Progenitor cell of endocrine pancreas (in vitro differentiated cells): ENCODE measurements at regions not wholly inside any gene's neighbourhood (a gene's known extent, or its start where the extent isn't known, plus 50 kb on each side); places are given as distances from the start of the nearest gene placed in this dataset.

ENCODE experiments used
- DNase-seq: peaks from one replicate; pipeline ENCODE4 v3.0.0; 2021; ENCODE audit warnings: low spot score; ENCODE audit not compliant: unreplicated experiment
- H3K27ac Mint-ChIP-seq: 2 replicates; pipeline ENCODE4 v1.8.0; 2021; ENCODE audit warnings: mild to moderate bottlenecking, moderate library complexity, mixed read lengths
- H3K27me3 Mint-ChIP-seq: 2 replicates; pipeline ENCODE4 v1.8.0; 2021; ENCODE audit warnings: mixed read lengths
- H3K36me3 Mint-ChIP-seq: 2 replicates; pipeline ENCODE4 v1.8.0; 2022; ENCODE audit warnings: mixed read lengths; ENCODE audit not compliant: insufficient read depth
- H3K4me1 Mint-ChIP-seq: 2 replicates; pipeline ENCODE4 v1.8.0; 2021; ENCODE audit warnings: low read depth, mixed read lengths
- H3K4me3 Mint-ChIP-seq: 2 replicates; pipeline ENCODE4 v1.8.0; 2021; ENCODE audit warnings: low read depth, mild to moderate bottlenecking, moderate library complexity, mixed read lengths
- H3K9me3 Mint-ChIP-seq: 2 replicates; pipeline ENCODE4 v1.8.0; 2021; ENCODE audit warnings: low read depth, mixed read lengths
- TF ChIP-seq, protein P1 (sequence below): fragments of 200-600 bp; sonication (generic); IDR thresholded peaks from one replicate; pipeline ENCODE4 v1.5.0; 2021; ENCODE audit warnings: antibody characterized with exemption, mild to moderate bottlenecking; ENCODE audit not compliant: unreplicated experiment

DNA sequence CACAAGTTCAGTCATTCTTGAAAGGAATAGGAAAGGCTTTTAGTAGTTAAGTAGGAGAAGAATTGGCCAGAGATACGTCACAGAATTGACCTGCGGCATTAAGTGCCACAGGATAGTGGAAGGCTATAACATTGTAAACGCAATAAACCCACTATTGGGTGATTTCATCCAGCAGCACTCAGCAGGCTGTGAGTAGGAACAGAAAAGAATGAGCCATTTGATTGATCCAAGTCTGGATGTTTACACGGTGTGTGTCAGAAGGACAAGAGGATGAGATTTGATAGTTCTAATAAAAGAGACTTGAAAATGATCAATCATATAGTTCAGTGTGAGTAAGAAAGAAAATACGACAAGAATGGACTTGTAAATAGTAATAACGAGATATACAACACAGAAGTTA lies 110.0 kb upstream of the MTAP start:
- Mint-ChIP-seq H3K36me3 (peaks cover 2% of the 10 kb centered on the region), H3K9me3 (peaks cover 3% of the 10 kb centered on the region), H3K4me1 (peaks cover 4% of the 10 kb centered on the region), H3K27me3 (no peaks in the 10 kb centered on the region), H3K27ac (no peak overlapping the region), H3K4me3 (no peak overlapping the region)
- TF ChIP-seq, protein P1, sequence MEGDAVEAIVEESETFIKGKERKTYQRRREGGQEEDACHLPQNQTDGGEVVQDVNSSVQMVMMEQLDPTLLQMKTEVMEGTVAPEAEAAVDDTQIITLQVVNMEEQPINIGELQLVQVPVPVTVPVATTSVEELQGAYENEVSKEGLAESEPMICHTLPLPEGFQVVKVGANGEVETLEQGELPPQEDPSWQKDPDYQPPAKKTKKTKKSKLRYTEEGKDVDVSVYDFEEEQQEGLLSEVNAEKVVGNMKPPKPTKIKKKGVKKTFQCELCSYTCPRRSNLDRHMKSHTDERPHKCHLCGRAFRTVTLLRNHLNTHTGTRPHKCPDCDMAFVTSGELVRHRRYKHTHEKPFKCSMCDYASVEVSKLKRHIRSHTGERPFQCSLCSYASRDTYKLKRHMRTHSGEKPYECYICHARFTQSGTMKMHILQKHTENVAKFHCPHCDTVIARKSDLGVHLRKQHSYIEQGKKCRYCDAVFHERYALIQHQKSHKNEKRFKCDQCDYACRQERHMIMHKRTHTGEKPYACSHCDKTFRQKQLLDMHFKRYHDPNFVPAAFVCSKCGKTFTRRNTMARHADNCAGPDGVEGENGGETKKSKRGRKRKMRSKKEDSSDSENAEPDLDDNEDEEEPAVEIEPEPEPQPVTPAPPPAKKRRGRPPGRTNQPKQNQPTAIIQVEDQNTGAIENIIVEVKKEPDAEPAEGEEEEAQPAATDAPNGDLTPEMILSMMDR, result no peak
- DNase-seq, result no peak

GRCh38 chr9:21694424-21694823 lies 108.0 kb upstream of the MTAP start:
- no peak for DNase-seq
- no peak overlapping the region for H3K27ac Mint-ChIP-seq
- no peak overlapping the region for H3K4me3 Mint-ChIP-seq
- H3K27me3 Mint-ChIP-seq, result no peaks in the 10 kb centered on the region
- TF ChIP-seq, protein P1, result no peak
- peaks cover 3% of the 10 kb centered on the region for H3K9me3 Mint-ChIP-seq
- peaks cover 2% of the 10 kb centered on the region for H3K36me3 Mint-ChIP-seq
- H3K4me1 Mint-ChIP-seq, result peaks cover 4% of the 10 kb centered on the region

GRCh38 chr9:21695443-21695842 lies 107.0 kb upstream of the MTAP start:
- Mint-ChIP-seq H3K4me1 (peaks cover 4% of the 10 kb centered on the region), H3K9me3 (peaks cover 3% of the 10 kb centered on the region), H3K36me3 (peaks cover 2% of the 10 kb centered on the region), H3K27ac (no peak overlapping the region), H3K4me3 (no peak overlapping the region), H3K27me3 (no peaks in the 10 kb centered on the region)
- no peak for DNase-seq
- TF ChIP-seq, protein P1, result no peak

- Mint-ChIP-seq H3K27ac (no peak overlapping the region), H3K9me3 (peaks cover 3% of the 10 kb centered on the region), H3K4me1 (peaks cover 4% of the 10 kb centered on the region), H3K4me3 (no peak overlapping the region), H3K27me3 (no peaks in the 10 kb centered on the region), H3K36me3 (peaks cover 2% of the 10 kb centered on the region)
- no peak for DNase-seq
- TF ChIP-seq, protein P1, result no peak
Measured at GRCh38 chr9:21695874-21696341, 106.5 kb upstream of the MTAP start.

DNA sequence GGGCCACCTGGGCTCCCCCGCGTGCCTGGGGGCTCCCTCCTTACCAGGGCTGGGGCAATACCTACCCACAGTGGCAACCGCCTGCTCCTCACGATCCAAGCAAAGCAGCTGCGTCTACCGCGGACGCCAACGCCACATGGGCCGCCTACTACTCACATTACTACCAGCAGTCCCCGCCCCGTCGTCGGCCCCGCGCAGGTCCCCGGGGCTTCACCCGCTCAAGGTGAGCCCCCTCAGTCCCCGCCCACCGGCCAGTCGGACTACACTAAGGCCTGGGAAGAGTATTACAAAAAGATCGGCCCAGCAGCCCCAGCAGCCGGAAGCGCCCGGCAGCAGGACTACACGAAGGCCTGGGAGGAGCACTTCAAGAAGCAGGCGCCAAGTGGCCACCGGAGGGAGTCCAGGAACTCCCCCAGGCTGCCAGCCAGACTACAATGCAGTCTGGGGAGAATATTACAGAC lies 106.0 kb upstream of the MTAP start:
- TF ChIP-seq, protein P1, result no peak
- H3K27ac Mint-ChIP-seq, result no peak overlapping the region
- peaks cover 4% of the 10 kb centered on the region for H3K4me1 Mint-ChIP-seq
- no peak for DNase-seq
- H3K36me3 Mint-ChIP-seq, result peaks cover 2% of the 10 kb centered on the region
- peaks cover 3% of the 10 kb centered on the region for H3K9me3 Mint-ChIP-seq
- H3K27me3 Mint-ChIP-seq, result no peaks in the 10 kb centered on the region
- H3K4me3 Mint-ChIP-seq, result no peak overlapping the region
